Endothelial cell of umbilical vein (primary cell): ENCODE measurements at regions not wholly inside any gene's neighbourhood (a gene's known extent, or its start where the extent isn't known, plus 50 kb on each side); places are given as distances from the start of the nearest gene placed in this dataset.

Source experiments
- BruUV-seq: library from RNA; stranded (reverse); fragments of 400-500 nt; replicated peaks from 2 replicates; lab custom pipeline; 2021; lab: Mats Ljungman, UMichigan
- CTCF ChIA-PET: fragments of 300-600, 350-600 bp; sonication (Branson Sonifier 250); formaldehyde crosslinking; loops from one replicate; lab custom pipeline; 2021; ENCODE audit warnings: antibody characterized with exemption, inconsistent platforms; lab: Charles Lee
- POLR2A ChIA-PET: fragments of 300-600, 350-600 bp; sonication (Branson Sonifier 250); formaldehyde crosslinking; loops from one replicate; lab custom pipeline; 2021; ENCODE audit warnings: antibody characterized with exemption, inconsistent platforms; lab: Charles Lee
- DNase-seq: peaks from one replicate; pipeline ENCODE4 v3.0.0-alpha.2; 2011; ENCODE audit warnings: low read depth, low spot score
- FAIRE-seq: peaks from 2 replicates; lab custom pipeline; 2011; peaks lifted over from hg19 to GRCh38; lab: Jason Lieb, UNC
- H2AFZ ChIP-seq: 2 replicates; pipeline ENCODE4 v1.6.0; 2012; ENCODE audit warnings: low read depth, low read length, control low read depth, inconsistent platforms
- H3K27ac ChIP-seq: 2 replicates; pipeline ENCODE4 v1.5.1; 2011; ENCODE audit warnings: low read depth, mild to moderate bottlenecking, control low read depth, low read length, moderate library complexity; ENCODE audit not compliant: insufficient read depth
- H3K27me3 ChIP-seq, 2 experiments: 2 replicates each; pipeline versions ENCODE4 v1.6.0 to v1.6.1; 2011; ENCODE audit warnings: low read length in 2 of 2, mixed read lengths in 1 of 2; ENCODE audit not compliant: control insufficient read depth in 2 of 2, insufficient read depth in 2 of 2
- H3K36me3 ChIP-seq, 2 experiments: 2 replicates in 1 of 2; 3 replicates in 1 of 2; pipeline ENCODE4 v1.5.1; 2011; ENCODE audit warnings: low read length in 2 of 2, mild to moderate bottlenecking in 1 of 2, moderate library complexity in 1 of 2; ENCODE audit not compliant: control insufficient read depth in 2 of 2, insufficient read depth in 2 of 2; ENCODE audit errors: extremely low read depth in 1 of 2
- H3K4me1 ChIP-seq: 3 replicates; pipeline ENCODE4 v1.5.1; 2011; ENCODE audit warnings: mild to moderate bottlenecking, low read length; ENCODE audit not compliant: control insufficient read depth, insufficient read depth; ENCODE audit errors: extremely low read depth
- H3K4me2 ChIP-seq: 2 replicates; pipeline ENCODE4 v1.6.1; 2011; ENCODE audit warnings: low read length, control low read depth, mixed read lengths; ENCODE audit not compliant: insufficient read depth
- H3K4me3 ChIP-seq, 3 experiments: fragments of 200-600 bp in 1 of 3; sonication (generic), shearing (Covaris generic) in 1 of 3; replicated peaks in 1 of 3; 2 replicates each; pipeline ENCODE4 v1.5.1; 2011 to 2016; ENCODE audit warnings: control low read depth in 3 of 3, low read length in 3 of 3, mild to moderate bottlenecking in 2 of 3, inconsistent platforms in 1 of 3, low read depth in 1 of 3, moderate library complexity in 1 of 3; ENCODE audit not compliant: insufficient read depth in 1 of 3
- H3K79me2 ChIP-seq: 2 replicates; pipeline ENCODE4 v1.6.0; 2012; ENCODE audit warnings: low read length, inconsistent platforms; ENCODE audit not compliant: control insufficient read depth, insufficient read depth
- H3K9ac ChIP-seq: replicated peaks from 2 replicates; pipeline ENCODE3; 2011; ENCODE audit warnings: low read length, control low read depth; ENCODE audit not compliant: insufficient read depth; ENCODE audit errors: extremely low read depth
- H3K9me1 ChIP-seq: replicated peaks from 3 replicates; pipeline ENCODE4 v1.6.0; 2011; ENCODE audit warnings: mild to moderate bottlenecking, low read length; ENCODE audit not compliant: control insufficient read depth, insufficient read depth; ENCODE audit errors: extremely low read depth
- H3K9me3 ChIP-seq: replicated peaks from 2 replicates; pipeline ENCODE4 v1.5.1; 2012; ENCODE audit warnings: low read length, inconsistent platforms; ENCODE audit not compliant: control insufficient read depth, insufficient read depth
- H4K20me1 ChIP-seq: replicated peaks from 2 replicates; pipeline ENCODE3; 2011; ENCODE audit warnings: mild to moderate bottlenecking, low read length; ENCODE audit not compliant: control insufficient read depth, insufficient read depth; ENCODE audit errors: extremely low read depth
- CTCF ChIP-seq, 2 donors: IDR thresholded peaks; 1 replicate in 1 of 2; 2 replicates in 1 of 2; pipeline ENCODE4 v1.5.1; 2011; ENCODE audit warnings: low read length in 2 of 2, mild to moderate bottlenecking in 2 of 2, moderate library complexity in 2 of 2, control low read depth in 1 of 2, inconsistent platforms in 1 of 2, low read depth in 1 of 2; ENCODE audit not compliant: insufficient read depth in 1 of 2; ENCODE audit errors: extremely low read depth in 1 of 2
- EZH2 ChIP-seq: IDR thresholded peaks from 2 replicates; pipeline ENCODE4 v1.6.1; 2012; ENCODE audit warnings: borderline replicate concordance, low read depth, mild to moderate bottlenecking, moderate library complexity, low read length, inconsistent platforms; ENCODE audit not compliant: severe bottlenecking
- FOS ChIP-seq: IDR thresholded peaks from 2 replicates; pipeline ENCODE4 v1.6.1; 2011; ENCODE audit warnings: mild to moderate bottlenecking, low read length, moderate library complexity, borderline replicate concordance; ENCODE audit not compliant: insufficient read depth
- GATA2 ChIP-seq: IDR thresholded peaks from 2 replicates; pipeline ENCODE4 v1.7.0; 2011; ENCODE audit warnings: low read depth, mild to moderate bottlenecking, moderate library complexity, mixed read lengths, low read length; ENCODE audit not compliant: insufficient read length, insufficient read depth
- JUN ChIP-seq: IDR thresholded peaks from 2 replicates; pipeline ENCODE4 v1.6.1; 2011; ENCODE audit warnings: borderline replicate concordance, low read depth; ENCODE audit not compliant: insufficient read length, insufficient read depth
- MAX ChIP-seq: IDR thresholded peaks from 2 replicates; pipeline ENCODE4 v1.6.1; 2011; ENCODE audit not compliant: insufficient read depth, insufficient read length
- MYC ChIP-seq: IDR thresholded peaks from one replicate; pipeline ENCODE4 v1.6.1; 2011; ENCODE audit warnings: mild to moderate bottlenecking, low read depth, low read length
- POLR2A ChIP-seq: IDR thresholded peaks from 2 replicates; pipeline ENCODE4 v1.6.1; 2012; ENCODE audit warnings: low read depth, mild to moderate bottlenecking, control low read depth, low read length
- POLR2AphosphoS5 ChIP-seq: IDR thresholded peaks from 2 replicates; pipeline ENCODE4 v1.6.1; 2012; ENCODE audit warnings: low read depth, mild to moderate bottlenecking, control low read depth, low read length, moderate library complexity; ENCODE audit not compliant: insufficient read depth
- dilution Hi-C: fragments of 300-500 bp; cut with MboI; formaldehyde crosslinking; loops from one replicate; pipeline ENCODE4 v1.15.0; 2019; ENCODE audit warnings: low sequenced_read_pairs; ENCODE audit not compliant: extremely low pct_ligation_motif_present
- intact Hi-C: fragments of 100-400 bp; cut with micrococcal nuclease; formaldehyde crosslinking; loops from one replicate; pipeline ENCODE4 v1.10.0; 2022

- Histone ChIP-seq H3K4me3 (no peak overlapping the region), H2AFZ (no peak overlapping the region), H3K4me1 (no peaks in the 10 kb centered on the region), H3K9ac (no peak overlapping the region), H3K9me3 (no peaks in the 10 kb centered on the region), H3K27me3 (peaks cover 0 to 5% of the 10 kb centered on the region in 2 experiments), H3K4me2 (no peak overlapping the region), H3K9me1 (no peaks in the 10 kb centered on the region), H3K79me2 (no peaks in the 10 kb centered on the region), H4K20me1 (no peaks in the 10 kb centered on the region), H3K27ac (no peak overlapping the region), H3K36me3 (no peaks in the 10 kb centered on the region)
- dilution Hi-C loops, result no loop called here
- intact Hi-C loops, result no loop called here
- FAIRE-seq (no peak), DNase-seq (no peak)
- ChIA-PET CTCF (interaction anchor here (0.9 to 1.7 kb wide), 2 partner anchors 8 to 9 kb away, joined by 3 to 10 read pairs; no protein-coding TSS in a partner anchor), POLR2A (no interaction called here)
- TF ChIP-seq EZH2 (no peak), JUN (no peak), CTCF (IDR thresholded peaks at IDR 0.05; ENCODE audit: extremely low read depth in 1 of 2, insufficient read depth in 1 of 2, low read depth in 1 of 2, low read length in 2 of 2) (no peak), FOS (no peak), POLR2A (no peak), MAX (no peak), MYC (no peak), POLR2AphosphoS5 (no peak), GATA2 (no peak)
- no TSS peak for BruUV-seq
Measured at GRCh38 chr11:64457416-64458010, 98.2 kb upstream of the SLC22A11 start.
